Stimulated activated CD4-positive, alpha-beta T cell treated with anti-CD3 and anti-CD28 coated beads, Interleukin-15, amount 100 ng/mL, for 48 hours (primary cell): ENCODE measurements at regions not wholly inside any gene's neighbourhood (a gene's known extent, or its start where the extent isn't known, plus 50 kb on each side); places are given as distances from the start of the nearest gene placed in this dataset.

Experiments used
- DNase-seq, 2 donors: peaks; one replicate each; pipeline ENCODE4 v3.0.0-alpha.2; 2020; ENCODE audit warnings: low read depth in 2 of 2

DNA sequence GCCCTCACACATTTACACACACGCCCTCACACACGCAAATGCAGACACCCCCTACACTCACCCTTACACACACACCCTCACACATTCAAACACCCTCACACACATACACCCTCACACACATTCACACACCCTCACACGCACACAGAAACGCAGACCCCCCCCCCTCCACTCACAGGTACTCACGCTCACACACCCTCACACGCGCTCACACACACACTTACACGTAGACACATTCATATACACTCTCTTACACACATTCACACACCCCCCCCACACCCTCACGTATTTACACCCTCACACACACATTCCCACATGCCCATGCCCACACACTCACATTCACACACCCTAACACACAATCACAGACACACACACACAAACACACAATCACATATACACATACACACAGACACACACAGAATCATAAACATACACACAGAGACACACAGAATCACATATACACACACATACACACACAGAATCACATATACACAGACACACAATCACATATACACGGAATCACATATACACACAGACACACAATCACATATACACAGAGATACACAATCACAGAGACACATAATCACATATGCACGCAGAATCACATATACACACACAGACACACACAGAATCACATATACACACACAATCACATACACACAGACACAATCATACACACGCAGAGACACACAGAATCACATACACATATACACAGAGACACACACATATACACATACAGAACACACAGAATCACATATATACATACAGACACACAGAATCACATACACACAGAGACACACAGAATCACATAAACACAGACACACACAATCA lies 250.1 kb upstream of the RPL38 start:
- no peak for DNase-seq

DNA sequence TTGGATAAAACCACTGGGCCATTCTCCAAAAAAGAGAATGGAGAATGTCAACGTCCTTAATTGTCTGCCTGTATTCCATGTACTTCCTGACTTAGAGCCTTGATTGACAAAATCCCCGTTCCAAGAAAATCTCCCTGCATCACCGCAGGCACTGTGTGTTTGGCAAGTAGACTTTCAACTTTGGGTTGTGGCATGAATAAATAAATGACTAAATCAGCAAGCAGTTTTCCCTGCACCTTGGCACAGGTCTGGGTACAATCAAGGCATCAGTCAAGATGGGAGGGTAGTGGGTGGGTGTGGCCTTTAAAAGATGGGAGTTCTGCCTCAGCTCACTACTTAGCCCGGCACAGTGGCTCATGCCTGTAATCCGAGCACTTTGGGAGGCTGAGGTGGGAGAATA lies 248.5 kb upstream of the RPL38 start:
- DNase-seq, result no peak

DNA sequence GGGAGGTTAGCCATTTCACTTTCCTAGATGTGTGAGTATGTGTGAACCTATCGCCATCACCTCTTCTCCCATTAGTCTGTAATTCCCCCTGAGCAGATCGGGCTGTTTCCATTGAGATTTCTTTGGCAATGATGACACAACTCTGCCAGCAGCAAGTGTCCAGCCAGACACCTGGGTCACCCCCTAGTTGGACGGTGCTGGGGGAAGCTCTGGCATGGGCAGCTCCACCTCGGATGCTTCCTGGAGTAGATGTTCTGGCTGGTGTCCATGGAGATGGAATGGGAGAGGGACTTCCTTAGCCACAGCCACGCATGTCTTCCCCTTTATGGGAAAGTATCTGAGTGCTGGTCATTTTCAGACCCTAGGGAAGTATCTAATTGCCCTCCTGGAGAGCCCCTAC lies 247.9 kb upstream of the RPL38 start:
- DNase-seq, result no peak

DNA sequence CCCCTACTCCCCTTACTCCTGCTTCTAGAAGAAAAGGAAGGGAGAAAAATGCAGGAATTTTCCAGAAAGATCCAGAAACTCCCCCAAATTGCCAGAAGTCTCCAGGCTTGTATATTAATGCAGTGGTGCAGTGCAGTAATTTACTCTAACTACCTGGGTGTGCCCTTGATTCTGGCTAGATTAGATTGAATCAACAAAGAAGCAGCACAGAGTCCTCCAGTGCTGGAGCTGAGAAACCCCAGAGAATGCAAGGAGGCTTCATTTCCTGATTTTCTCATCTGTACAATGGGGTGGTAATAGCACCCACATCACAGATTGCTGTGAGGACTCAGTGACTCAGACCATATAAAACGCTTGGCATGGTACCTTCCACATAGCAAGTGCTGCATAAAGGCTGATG lies 247.3 kb upstream of the RPL38 start:
- DNase-seq, result no peak

DNA sequence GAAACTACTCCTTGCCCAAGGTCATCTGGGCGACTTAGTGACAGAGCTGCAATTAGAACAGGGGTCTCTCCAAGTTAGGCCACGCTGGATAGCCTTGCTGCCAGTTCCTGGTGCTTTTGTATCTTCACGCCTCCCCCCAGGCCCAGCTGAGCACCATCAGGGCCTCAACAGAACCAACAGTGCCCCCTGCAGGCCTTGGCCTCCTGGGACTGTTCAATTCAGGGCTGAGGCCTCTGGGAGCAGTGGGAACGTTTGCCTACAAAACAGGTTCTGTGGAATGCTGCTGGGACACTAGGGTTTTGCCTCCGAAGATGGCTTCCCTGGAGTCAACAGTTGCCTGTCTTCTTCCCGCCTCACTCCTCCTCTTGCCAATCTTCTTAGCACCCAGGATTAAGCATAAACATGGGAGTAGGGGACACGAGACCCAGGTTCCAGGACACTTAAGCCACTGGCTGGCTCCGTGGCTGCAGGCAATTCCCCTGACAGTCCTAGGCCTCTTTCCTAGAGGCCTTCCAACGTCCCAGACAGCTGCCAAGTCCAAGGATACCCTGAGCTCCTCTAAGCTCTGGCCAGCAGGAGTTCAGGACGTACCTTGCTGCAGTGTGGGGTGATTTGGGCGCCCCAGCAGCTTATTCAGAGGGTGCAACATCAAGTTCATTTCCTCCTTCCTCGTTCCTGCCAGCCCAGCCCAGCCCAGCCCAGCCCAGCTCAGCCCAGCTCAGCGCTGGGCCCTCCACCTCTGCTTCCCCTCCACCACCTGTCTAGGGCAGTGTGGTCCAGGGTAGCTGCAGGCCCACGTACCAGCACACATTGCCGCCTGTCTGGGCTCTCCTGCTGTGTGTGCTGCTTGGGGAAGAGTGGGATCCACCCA lies 246.6 kb upstream of the RPL38 start:
- DNase-seq, result peak; percentile 10 to 50

DNA sequence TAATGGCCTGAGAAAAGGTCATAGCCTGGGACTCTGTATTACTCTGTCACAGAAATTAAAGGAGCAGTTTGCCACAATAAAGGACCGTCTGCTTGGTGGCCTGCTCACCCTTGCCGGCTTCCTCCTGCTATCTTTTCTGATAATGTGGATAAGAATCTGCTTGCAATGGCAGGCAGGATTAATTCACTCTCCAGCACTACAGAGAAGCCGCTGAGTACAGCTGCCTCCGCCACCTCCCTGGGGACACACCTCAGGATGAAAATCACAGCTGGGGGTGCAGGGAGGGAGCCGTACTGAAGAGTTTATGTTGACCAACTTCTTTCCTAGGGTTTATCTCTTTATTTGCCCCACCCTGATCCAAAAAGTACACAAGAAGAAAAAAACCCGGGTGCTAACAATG lies 245.9 kb upstream of the RPL38 start:
- DNase-seq, result no peak

DNA sequence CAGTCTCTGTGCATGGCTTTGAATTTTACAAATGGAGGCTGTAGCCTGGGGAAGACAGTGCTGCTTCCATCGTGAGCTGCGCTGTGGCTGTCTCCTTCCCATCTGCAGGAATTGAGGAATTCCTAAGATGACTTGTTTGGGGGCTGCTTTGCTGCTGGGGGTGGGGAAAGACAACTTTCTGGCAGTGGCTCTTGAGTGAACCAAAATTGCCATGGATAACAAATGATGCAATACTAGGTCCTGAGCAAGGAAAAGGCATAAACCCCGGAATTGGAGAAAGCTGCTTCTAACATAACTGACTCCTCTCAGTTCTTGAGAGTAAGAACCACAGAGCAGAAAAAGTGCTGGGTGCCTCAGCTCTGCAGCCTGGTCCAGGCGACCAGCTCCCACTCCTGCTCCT lies 245.0 kb upstream of the RPL38 start:
- DNase-seq, result no peak

DNA sequence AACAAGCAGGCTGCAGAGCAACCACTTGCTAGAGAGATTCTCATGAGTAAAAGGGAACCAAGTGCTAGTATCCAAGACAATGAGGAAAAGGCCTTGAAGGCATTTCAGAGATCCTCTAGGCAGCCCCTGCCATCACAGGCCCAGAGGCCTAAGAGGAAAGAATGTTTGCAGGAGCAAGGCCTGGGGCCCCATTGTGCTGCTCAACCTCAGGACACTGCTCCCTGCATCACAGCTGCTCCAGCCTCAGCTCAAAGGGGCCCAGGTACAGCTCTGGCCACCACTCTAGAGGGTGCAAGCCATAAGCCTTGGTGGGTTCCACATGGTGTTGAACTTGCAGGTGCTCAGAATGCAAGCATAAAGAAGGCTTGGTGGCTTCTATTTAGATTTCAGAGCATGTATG lies 243.0 kb upstream of the RPL38 start:
- no peak for DNase-seq

DNA sequence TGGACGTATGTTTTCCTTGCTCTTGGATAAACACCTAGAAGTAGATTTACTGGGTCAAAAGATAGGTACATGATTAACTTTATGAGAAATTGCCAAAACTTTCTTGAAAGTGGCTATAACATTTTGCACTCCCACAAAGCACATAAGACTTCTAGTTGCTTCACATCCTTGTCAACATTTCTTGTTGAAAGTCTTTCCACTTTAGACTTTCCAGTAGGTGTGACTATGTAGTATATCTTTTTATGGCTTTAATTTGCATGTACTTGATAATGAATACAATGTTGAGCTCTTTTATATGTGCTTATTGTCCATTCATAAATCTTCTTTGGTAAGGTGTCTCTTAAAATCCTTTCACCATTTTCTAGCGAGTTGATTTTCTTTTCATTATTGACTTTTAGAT lies 241.2 kb upstream of the RPL38 start:
- DNase-seq, result no peak

DNA sequence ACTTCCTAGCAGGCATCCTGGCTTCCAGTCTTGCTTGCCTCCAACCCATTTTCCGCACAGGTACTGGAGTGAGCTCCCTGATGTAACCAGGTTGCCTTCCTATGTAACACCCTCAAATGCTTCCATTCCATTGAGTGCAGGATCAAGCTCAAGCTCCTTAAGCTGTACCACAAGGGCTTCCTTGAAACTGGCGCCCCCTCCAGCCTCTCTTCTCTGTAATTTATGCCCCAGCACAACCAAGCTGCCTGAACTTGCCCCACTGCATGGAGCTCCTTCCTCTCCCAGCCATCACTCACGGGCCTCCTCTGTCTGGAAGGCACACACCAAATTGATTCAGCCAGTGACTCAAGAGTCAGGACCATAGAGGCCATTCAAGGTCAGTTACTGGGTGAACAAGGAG lies 234.8 kb upstream of the RPL38 start:
- no peak for DNase-seq

DNA sequence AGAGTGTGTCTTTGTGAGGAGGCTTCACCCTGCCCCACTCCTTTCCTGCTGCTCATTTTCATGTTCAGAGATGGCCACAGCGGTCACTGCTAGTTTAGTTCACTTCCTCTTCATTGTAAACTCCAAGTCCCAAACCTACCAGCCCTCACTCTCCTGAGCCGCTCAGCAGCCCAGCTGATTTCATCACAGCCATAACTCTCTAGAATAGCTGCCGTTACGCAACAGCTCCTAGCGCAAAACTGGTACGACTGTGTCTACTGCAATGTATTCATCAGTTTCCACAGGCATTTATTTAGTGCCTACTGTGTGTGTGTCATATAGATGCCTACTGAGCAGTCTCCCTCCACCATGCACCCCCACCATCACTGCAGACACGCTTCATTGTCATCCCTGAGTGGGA lies 233.5 kb upstream of the RPL38 start:
- no peak for DNase-seq

DNA sequence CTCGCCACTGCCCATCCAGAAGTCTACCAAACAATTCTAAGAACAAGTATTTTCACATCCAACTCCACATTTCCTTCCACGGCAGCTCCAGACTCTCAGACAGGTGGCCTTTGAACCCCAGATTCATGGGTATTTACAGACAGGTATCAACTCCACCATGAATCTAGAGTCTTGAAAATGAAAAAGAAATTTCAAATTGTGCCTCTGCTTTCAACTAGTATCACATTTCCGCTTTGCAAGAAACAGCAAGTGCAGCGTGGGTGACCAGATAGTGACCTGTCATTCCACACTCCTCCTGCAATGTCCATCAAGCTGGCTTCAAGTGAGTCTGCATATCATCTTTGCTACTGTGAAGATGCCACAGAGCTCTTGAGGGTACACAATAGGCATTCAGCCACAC lies 232.4 kb upstream of the RPL38 start:
- DNase-seq, result no peak

DNA sequence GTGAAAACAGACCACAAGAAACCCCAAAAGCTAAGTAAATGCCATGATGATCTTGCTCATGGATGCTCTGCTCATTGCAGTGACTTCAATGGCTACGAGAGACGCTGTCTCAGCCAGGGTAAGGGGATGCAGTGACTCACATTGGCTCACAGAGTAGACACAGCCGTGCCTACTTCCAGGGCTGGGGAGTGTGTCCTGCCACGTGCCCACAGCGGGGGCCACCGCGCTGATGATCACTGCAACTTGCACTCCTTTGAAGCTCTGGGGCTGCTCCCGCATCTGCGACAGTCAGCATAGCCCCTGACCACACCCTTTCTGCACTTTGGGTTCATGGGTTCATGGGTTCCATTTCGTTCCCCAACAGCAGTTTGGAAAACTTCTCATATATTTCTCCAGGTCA lies 231.4 kb upstream of the RPL38 start:
- DNase-seq, result no peak

DNA sequence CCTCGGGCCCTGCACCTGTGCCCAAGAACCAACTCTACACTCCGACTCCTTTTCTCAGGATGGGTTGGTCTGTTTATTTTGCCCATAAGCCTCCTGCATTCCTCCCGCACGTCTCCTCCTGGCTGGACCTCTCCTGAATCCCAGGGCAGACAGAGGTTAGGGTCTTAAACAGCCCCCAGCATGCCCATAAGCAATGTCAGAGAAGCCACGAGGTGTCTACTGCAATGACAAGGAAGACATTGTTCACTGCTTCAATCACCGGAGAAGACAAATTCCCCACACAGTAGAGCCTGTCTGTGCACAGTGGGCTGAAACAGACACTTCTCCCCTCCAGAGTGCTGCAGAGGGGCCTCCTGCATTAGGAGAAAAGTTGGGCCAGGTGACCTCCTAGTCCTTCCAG lies 230.6 kb upstream of the RPL38 start:
- DNase-seq, result no peak

DNA sequence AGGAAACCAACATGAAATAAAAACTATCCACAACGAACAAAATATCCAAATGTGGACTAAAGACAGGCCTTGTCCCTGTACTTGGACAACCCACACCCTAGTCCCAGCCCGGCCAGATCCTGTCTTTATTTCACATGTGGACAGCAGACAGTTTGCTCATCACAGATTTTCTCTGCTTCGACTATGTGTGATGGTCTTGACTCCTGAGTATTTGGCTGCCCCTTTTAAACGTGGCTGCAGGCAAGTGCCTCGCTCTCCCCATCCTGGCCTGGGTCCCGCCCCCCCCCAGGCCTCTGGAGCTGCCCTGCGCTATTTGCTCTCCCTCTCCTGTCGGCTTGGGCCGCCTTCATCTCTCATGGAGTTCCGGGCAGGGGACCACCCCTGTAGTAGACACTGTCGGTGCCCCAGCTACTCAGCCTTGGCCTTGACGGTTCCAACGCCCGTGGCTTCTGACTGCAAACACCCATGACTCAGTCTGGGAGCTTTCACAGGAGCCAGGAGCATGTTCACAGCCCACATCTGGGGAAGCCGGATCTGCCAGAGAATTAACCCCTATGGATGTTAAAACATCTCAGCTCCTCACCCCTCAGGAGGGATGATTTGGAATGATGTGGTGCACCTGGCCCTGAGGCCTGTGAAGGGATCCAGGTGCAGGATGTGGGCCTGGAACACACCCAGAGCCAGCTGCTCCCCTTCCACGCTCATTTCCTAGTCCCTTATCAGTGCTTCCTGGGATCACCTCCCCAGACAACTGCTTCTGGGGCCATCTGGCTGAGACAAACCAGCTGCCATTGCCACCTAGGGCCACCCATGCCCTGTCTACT lies 229.7 kb upstream of the RPL38 start:
- DNase-seq, result no peak

DNA sequence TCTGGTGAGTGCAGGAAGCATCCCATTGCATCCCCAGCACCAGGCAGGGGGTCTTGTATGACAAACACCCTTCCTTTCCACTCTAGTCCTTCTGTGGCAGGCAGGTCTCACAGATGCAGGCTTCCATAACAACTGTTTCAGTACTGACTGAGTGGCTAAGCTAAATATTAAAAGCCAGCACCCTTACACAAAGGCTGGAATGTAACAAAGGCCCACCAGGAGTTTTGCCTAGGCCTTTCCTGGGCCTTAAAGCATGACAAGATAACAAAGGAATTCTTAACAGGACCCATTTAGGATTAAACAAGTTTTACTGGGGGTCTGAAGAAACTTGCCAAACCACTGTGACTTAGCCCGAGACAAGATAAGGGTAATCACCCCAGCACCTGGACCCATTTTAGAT lies 228.9 kb upstream of the RPL38 start:
- no peak for DNase-seq

DNA sequence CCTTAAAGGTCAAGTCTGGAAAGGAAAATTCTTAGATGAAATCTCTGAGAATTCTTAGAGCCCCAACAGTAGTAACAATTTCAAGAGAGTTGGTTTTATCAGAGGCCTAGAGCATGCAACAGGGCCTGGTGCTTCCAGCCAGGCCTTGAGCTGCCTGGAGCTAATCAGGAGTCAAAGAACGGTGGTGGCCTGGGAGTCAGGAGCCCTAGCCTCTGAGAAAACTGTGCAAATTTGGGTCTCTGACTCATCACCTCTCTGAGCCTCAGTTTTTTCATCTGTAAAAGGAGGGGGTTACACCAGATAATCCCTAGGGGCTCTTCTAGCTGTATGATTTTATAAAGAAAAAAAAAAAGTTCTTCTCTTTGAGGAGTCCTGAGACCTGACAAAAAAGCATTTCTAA lies 227.3 kb upstream of the RPL38 start:
- no peak for DNase-seq

DNA sequence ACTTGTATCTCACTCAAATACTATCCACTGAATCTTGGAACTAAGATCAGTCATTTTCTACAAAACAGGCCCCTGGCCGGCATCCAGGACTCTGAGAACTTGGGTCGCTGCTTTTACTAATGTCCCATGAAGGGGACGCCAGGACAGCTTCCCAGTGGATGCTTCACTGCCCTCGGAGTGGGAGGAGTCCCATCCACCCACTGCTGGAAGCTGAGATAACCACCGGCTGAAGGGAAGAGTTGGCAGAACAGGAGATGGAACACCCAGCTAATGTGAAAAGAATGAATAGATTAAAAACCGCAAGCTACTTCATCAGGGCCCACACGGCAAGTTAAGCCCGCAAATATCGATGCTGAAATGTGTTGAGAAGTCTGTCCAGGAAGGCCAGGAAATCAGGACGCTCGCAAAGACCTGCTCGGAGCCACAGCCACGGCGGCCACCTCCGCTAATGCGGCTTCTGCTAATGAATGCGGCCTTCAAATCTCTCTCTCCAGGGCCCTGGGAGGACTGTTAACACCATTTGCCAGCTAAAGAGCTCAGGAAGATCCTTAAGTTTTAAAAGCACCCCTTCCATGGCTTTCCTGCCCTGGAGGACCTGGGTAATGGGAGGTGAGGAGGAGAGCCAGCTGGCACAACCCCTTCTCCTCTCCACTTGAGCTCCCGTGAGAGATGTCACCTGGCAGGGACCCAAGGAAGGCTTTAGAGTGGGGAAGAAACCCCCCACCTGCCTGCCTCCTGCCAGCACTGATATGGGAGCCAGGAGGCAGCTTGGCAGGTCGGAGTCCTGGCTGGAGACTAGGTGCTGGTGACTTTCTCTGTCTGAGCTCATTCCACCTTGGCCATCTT lies 226.6 kb upstream of the RPL38 start:
- no peak for DNase-seq

DNA sequence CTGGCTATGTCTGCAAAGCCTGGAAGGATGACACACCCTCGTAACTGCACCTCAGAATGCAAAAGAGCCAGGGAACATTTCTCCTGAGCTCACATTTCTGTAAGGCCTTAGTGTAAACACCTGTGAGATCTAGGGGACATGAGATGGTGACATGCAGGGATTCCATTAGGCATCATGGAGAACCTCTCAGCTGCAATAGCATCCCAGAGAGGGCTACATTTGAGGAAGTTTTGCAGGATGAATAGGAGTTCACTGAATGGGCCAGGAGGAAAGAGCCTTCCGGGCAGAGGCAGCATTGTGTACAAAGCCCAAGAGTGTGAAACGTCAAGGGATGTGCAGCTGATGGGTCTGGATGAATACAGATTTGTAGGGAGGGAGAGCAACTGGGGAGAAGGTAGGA lies 223.0 kb upstream of the RPL38 start:
- DNase-seq, result no peak

DNA sequence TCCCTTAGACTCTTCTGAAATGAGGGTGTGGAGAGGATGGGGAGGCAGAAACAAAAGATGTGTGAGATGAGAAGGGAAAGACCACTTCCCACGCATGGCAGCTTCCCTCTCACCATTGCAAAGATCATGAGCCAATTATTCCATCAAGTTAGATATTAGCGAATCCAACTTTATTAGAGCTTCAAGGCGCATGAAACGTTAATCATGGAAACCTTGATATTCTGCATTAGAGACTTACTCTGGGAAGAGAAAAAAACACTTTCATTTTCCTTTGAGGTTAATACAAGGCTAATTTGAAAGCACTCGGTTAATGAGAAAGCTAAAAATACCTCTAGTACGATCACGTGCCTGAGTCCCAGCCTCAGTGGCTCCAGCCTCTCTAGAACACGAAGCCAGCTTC lies 220.6 kb upstream of the RPL38 start:
- no peak for DNase-seq

DNA sequence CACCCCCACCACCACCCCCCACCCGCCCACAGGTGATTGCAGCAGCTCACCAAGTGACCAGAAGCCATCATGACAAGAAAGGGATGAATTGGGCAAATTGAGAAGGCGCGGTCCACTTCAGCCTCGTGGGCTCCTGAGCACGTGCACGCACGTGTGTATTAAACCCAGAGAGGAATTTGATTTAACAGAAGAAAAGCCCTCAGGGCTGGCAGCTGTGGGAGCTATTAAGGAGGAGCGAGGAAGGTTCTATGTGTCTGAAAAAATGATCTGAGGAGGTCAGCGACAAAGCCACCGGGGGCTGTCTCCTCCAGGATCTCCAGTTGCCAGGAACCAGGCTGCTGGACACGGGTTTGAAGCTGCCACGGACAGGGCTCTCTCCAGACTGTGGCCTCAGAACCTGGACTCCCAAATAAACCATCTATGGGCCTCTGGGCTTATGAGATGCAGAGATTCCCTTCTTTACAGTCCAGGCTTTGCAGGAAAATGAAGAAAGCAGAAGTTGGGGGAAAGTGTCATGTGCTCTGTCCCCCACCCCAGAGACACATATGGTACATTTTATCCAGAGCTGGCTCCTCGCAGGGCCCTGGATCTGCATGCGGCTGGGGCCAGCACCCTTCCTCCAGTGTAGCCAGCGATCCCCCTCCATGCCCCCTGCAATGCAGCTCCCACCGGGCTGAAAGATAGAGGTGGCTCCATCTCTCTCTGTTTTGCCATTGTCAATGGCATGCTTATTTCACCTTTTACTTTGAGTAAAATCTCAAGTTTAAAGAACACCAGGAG lies 219.7 kb upstream of the RPL38 start:
- DNase-seq, result no peak
